ENCODE measurements at regions not wholly inside any gene's neighbourhood (a gene's known extent, or its start where the extent isn't known, plus 50 kb on each side); places are given as distances from the start of the nearest gene placed in this dataset.
A peak's percentile ranks its signal among the peaks of the same experiment; 100 is the strongest.

- Histone ChIP-seq H4K91ac (ENCODE audit: low read length) (no peak overlapping the region), H3K79me1 (replicated peaks; ENCODE audit: low read length, poor library complexity, severe bottlenecking) (no peaks in the 10 kb centered on the region), H3K9ac (ENCODE audit: low read length) (no peak overlapping the region), H3K9me3 (ENCODE audit: control insufficient read depth, low read length) (no peaks in the 10 kb centered on the region), H2BK12ac (ENCODE audit: low read length in 2 of 2) (no peak overlapping the region), H3K4ac (ENCODE audit: low read depth in 1 of 2, low read length in 2 of 2) (no peak overlapping the region), H3K4me2 (ENCODE audit: low read length, poor library complexity, severe bottlenecking) (no peak overlapping the region), H2BK120ac (ENCODE audit: low read depth, low read length) (no peak overlapping the region), H3K27me3 (ENCODE audit: control insufficient read depth in 1 of 2, insufficient read depth in 1 of 2, low read length in 2 of 2) (no peaks in the 10 kb centered on the region), H2AK5ac (ENCODE audit: low read length, severe bottlenecking) (no peak overlapping the region), H3K23ac (ENCODE audit: low read length in 2 of 2) (no peak overlapping the region), H3K4me3 (ENCODE audit: insufficient read depth in 1 of 2, low read depth in 1 of 2, low read length in 2 of 2) (no peak overlapping the region), H3K18ac (ENCODE audit: low read depth in 1 of 2, low read length in 2 of 2) (no peak overlapping the region), H3K4me1 (ENCODE audit: control insufficient read depth, insufficient read depth, low read depth, low read length) (no peaks in the 10 kb centered on the region), H3K27ac (ENCODE audit: low read length, poor library complexity, severe bottlenecking) (no peak overlapping the region), H2BK15ac (ENCODE audit: low read depth, poor library complexity, severe bottlenecking) (no peak overlapping the region), H2AFZ (ENCODE audit: low read depth, low read length) (no peak overlapping the region), H4K8ac (ENCODE audit: low read length) (no peak overlapping the region), H3K36me3 (ENCODE audit: control insufficient read depth in 1 of 2, insufficient read depth in 2 of 2, low read depth in 1 of 2, low read length in 2 of 2) (no peaks in the 10 kb centered on the region), H2BK5ac (ENCODE audit: low read depth, low read length, poor library complexity, severe bottlenecking) (no peak overlapping the region), H3K14ac (ENCODE audit: low read length in 2 of 2) (no peak overlapping the region)
- 97% methylated on average over 2 of the region's 3 CpGs for WGBS
- no peak for DNase-seq
These were observed 593.3 kb upstream of the ARRDC3 start for GRCh38 chr5:91976451-91976850.

GRCh38 chr5:91963166-91963565 is 580.0 kb upstream of the ARRDC3 start:
- H2AK5ac ChIP-seq (ENCODE audit: low read length, severe bottlenecking) = no peak overlapping the region
- no peak overlapping the region for H3K18ac ChIP-seq (ENCODE audit: low read depth in 1 of 2, low read length in 2 of 2)
- no peak overlapping the region for H2BK12ac ChIP-seq (ENCODE audit: low read length in 2 of 2)
- WGBS = no CpG with 5 or more reads among the region's 1 CpG
- no peaks in the 10 kb centered on the region for H3K4me1 ChIP-seq (ENCODE audit: control insufficient read depth, insufficient read depth, low read depth, low read length)
- H3K27me3 ChIP-seq (ENCODE audit: control insufficient read depth in 1 of 2, insufficient read depth in 1 of 2, low read length in 2 of 2) = no peaks in the 10 kb centered on the region
- no peak overlapping the region for H4K91ac ChIP-seq (ENCODE audit: low read length)
- H3K9ac ChIP-seq (ENCODE audit: low read length) = no peak overlapping the region
- H3K9me3 ChIP-seq (ENCODE audit: control insufficient read depth, low read length) = no peaks in the 10 kb centered on the region
- no peak overlapping the region for H2BK5ac ChIP-seq (ENCODE audit: low read depth, low read length, poor library complexity, severe bottlenecking)
- no peak overlapping the region for H2BK120ac ChIP-seq (ENCODE audit: low read depth, low read length)
- no peak for DNase-seq
- H3K4me2 ChIP-seq (ENCODE audit: low read length, poor library complexity, severe bottlenecking) = no peak overlapping the region
- no peak overlapping the region for H4K8ac ChIP-seq (ENCODE audit: low read length)
- no peak overlapping the region for H3K4ac ChIP-seq (ENCODE audit: low read depth in 1 of 2, low read length in 2 of 2)
- H3K27ac ChIP-seq (ENCODE audit: low read length, poor library complexity, severe bottlenecking) = no peak overlapping the region
- no peak overlapping the region for H3K14ac ChIP-seq (ENCODE audit: low read length in 2 of 2)
- no peaks in the 10 kb centered on the region for H3K36me3 ChIP-seq (ENCODE audit: control insufficient read depth in 1 of 2, insufficient read depth in 2 of 2, low read depth in 1 of 2, low read length in 2 of 2)
- H2BK15ac ChIP-seq (ENCODE audit: low read depth, poor library complexity, severe bottlenecking) = no peak overlapping the region
- no peak overlapping the region for H2AFZ ChIP-seq (ENCODE audit: low read depth, low read length)
- no peak overlapping the region for H3K4me3 ChIP-seq (ENCODE audit: insufficient read depth in 1 of 2, low read depth in 1 of 2, low read length in 2 of 2)
- no peak overlapping the region for H3K23ac ChIP-seq (ENCODE audit: low read length in 2 of 2)
- no peaks in the 10 kb centered on the region for H3K79me1 ChIP-seq (replicated peaks; ENCODE audit: low read length, poor library complexity, severe bottlenecking)

- H3K23ac ChIP-seq (ENCODE audit: low read length in 2 of 2) = no peak overlapping the region
- no peak overlapping the region for H3K27ac ChIP-seq (ENCODE audit: low read length, poor library complexity, severe bottlenecking)
- no peak overlapping the region for H3K4me3 ChIP-seq (ENCODE audit: insufficient read depth in 1 of 2, low read depth in 1 of 2, low read length in 2 of 2)
- H3K36me3 ChIP-seq (ENCODE audit: control insufficient read depth in 1 of 2, insufficient read depth in 2 of 2, low read depth in 1 of 2, low read length in 2 of 2) = no peaks in the 10 kb centered on the region
- no peak overlapping the region for H4K8ac ChIP-seq (ENCODE audit: low read length)
- H3K4me2 ChIP-seq (ENCODE audit: low read length, poor library complexity, severe bottlenecking) = no peak overlapping the region
- no peak overlapping the region for H4K91ac ChIP-seq (ENCODE audit: low read length)
- H3K4ac ChIP-seq (ENCODE audit: low read depth in 1 of 2, low read length in 2 of 2) = no peak overlapping the region
- no peak overlapping the region for H3K9ac ChIP-seq (ENCODE audit: low read length)
- no peak overlapping the region for H2BK5ac ChIP-seq (ENCODE audit: low read depth, low read length, poor library complexity, severe bottlenecking)
- no peak overlapping the region for H2AK5ac ChIP-seq (ENCODE audit: low read length, severe bottlenecking)
- no peaks in the 10 kb centered on the region for H3K27me3 ChIP-seq (ENCODE audit: control insufficient read depth in 1 of 2, insufficient read depth in 1 of 2, low read length in 2 of 2)
- no peak overlapping the region for H2BK15ac ChIP-seq (ENCODE audit: low read depth, poor library complexity, severe bottlenecking)
- no peak overlapping the region for H2BK120ac ChIP-seq (ENCODE audit: low read depth, low read length)
- H2BK12ac ChIP-seq (ENCODE audit: low read length in 2 of 2) = no peak overlapping the region
- WGBS = 100% methylated on average over 1 of the region's 1 CpG
- DNase-seq = peak; percentile 14
- no peak overlapping the region for H2AFZ ChIP-seq (ENCODE audit: low read depth, low read length)
- no peak overlapping the region for H3K14ac ChIP-seq (ENCODE audit: low read length in 2 of 2)
- H3K9me3 ChIP-seq (ENCODE audit: control insufficient read depth, low read length) = no peaks in the 10 kb centered on the region
- H3K79me1 ChIP-seq (replicated peaks; ENCODE audit: low read length, poor library complexity, severe bottlenecking) = no peaks in the 10 kb centered on the region
- H3K18ac ChIP-seq (ENCODE audit: low read depth in 1 of 2, low read length in 2 of 2) = no peak overlapping the region
- H3K4me1 ChIP-seq (ENCODE audit: control insufficient read depth, insufficient read depth, low read depth, low read length) = no peaks in the 10 kb centered on the region
These were observed 574.5 kb upstream of the ARRDC3 start for GRCh38 chr5:91957666-91958065.

- no peak overlapping the region for H3K23ac ChIP-seq (ENCODE audit: low read length in 2 of 2)
- no peak overlapping the region for H3K14ac ChIP-seq (ENCODE audit: low read length in 2 of 2)
- H3K4me1 ChIP-seq (ENCODE audit: control insufficient read depth, insufficient read depth, low read depth, low read length) = no peaks in the 10 kb centered on the region
- H3K9ac ChIP-seq (ENCODE audit: low read length) = no peak overlapping the region
- no peak for DNase-seq
- H3K79me1 ChIP-seq (replicated peaks; ENCODE audit: low read length, poor library complexity, severe bottlenecking) = no peaks in the 10 kb centered on the region
- no peak overlapping the region for H2BK15ac ChIP-seq (ENCODE audit: low read depth, poor library complexity, severe bottlenecking)
- H2BK120ac ChIP-seq (ENCODE audit: low read depth, low read length) = no peak overlapping the region
- H3K27me3 ChIP-seq (ENCODE audit: control insufficient read depth in 1 of 2, insufficient read depth in 1 of 2, low read length in 2 of 2) = no peaks in the 10 kb centered on the region
- H3K4me3 ChIP-seq (ENCODE audit: insufficient read depth in 1 of 2, low read depth in 1 of 2, low read length in 2 of 2) = no peak overlapping the region
- H3K9me3 ChIP-seq (ENCODE audit: control insufficient read depth, low read length) = no peaks in the 10 kb centered on the region
- H2AK5ac ChIP-seq (ENCODE audit: low read length, severe bottlenecking) = no peak overlapping the region
- no peak overlapping the region for H3K4ac ChIP-seq (ENCODE audit: low read depth in 1 of 2, low read length in 2 of 2)
- WGBS = 89% methylated on average over 1 of the region's 1 CpG
- no peak overlapping the region for H4K8ac ChIP-seq (ENCODE audit: low read length)
- H2BK5ac ChIP-seq (ENCODE audit: low read depth, low read length, poor library complexity, severe bottlenecking) = no peak overlapping the region
- no peak overlapping the region for H4K91ac ChIP-seq (ENCODE audit: low read length)
- no peak overlapping the region for H3K4me2 ChIP-seq (ENCODE audit: low read length, poor library complexity, severe bottlenecking)
- no peaks in the 10 kb centered on the region for H3K36me3 ChIP-seq (ENCODE audit: control insufficient read depth in 1 of 2, insufficient read depth in 2 of 2, low read depth in 1 of 2, low read length in 2 of 2)
- no peak overlapping the region for H2BK12ac ChIP-seq (ENCODE audit: low read length in 2 of 2)
- no peak overlapping the region for H3K27ac ChIP-seq (ENCODE audit: low read length, poor library complexity, severe bottlenecking)
- no peak overlapping the region for H3K18ac ChIP-seq (ENCODE audit: low read depth in 1 of 2, low read length in 2 of 2)
- H2AFZ ChIP-seq (ENCODE audit: low read depth, low read length) = no peak overlapping the region
These were observed 573.6 kb upstream of the ARRDC3 start for GRCh38 chr5:91956738-91957137.
